ENCODE measurements at regions not wholly inside any gene's neighbourhood (a gene's known extent, or its start where the extent isn't known, plus 50 kb on each side); places are given as distances from the start of the nearest gene placed in this dataset.

DNA sequence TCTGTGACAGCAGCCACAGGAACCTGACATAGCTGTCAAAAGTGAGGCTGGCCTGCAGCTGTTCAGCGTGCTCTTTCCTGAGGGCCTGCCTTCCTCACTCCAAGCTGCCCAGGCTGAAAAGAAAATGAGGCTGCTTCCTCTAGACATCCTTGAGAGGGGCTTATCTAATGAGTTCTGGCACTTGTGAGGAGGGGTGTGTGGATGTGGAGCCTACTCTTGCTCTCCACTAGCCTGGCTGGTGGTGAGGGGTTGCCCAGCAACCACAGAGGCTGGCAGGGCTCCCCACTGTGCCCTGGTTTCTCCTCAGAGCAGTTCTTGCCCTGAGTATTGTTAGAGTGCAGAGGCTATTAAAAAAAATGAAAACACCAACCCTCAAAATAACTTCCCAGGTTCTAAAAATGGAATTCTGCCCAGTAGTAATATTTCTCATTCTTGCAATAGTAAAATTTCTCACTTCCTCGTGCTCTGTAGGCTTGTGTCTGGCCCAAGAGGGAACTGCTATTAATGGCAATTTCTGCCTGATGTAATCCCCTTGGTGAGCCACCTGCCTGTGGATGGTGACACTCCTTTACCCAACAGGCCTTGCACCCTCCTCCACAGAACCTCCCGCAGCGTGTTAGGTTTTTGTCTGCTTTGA is 52.6 kb upstream of the EPS8L3 start:
- TF ChIP-seq CTCF (conservative IDR thresholded peaks at IDR 0.05; ENCODE audit: low read length), result no peak
- no peak for TF ChIP-seq EZH2phosphoT487 (IDR thresholded peaks at IDR 0.05; ENCODE audit: borderline replicate concordance, low read depth, low read length)

Data from OCI-LY7 (cell line).